Fibroblast of villous mesenchyme (primary cell): ENCODE measurements at regions not wholly inside any gene's neighbourhood (a gene's known extent, or its start where the extent isn't known, plus 50 kb on each side); places are given as distances from the start of the nearest gene placed in this dataset.
"Not testable (repeated sequence)": the region's sequence is repeated elsewhere in the genome, so short reads cannot be mapped to it uniquely, and the experiment has no call there.

Source experiments
- DNase-seq: peaks from one replicate; pipeline ENCODE4 v3.0.0-alpha.2; 2010; ENCODE audit warnings: low read depth
- H3K4me3 ChIP-seq: 2 replicates; pipeline ENCODE4 v1.5.1; 2011; ENCODE audit warnings: low read depth, mild to moderate bottlenecking, low read length
- TF ChIP-seq, protein P1 (sequence below): IDR thresholded peaks from 2 replicates; pipeline ENCODE4 v1.5.1; 2012; ENCODE audit warnings: low read depth, mild to moderate bottlenecking, low read length; ENCODE audit not compliant: insufficient read depth

DNA sequence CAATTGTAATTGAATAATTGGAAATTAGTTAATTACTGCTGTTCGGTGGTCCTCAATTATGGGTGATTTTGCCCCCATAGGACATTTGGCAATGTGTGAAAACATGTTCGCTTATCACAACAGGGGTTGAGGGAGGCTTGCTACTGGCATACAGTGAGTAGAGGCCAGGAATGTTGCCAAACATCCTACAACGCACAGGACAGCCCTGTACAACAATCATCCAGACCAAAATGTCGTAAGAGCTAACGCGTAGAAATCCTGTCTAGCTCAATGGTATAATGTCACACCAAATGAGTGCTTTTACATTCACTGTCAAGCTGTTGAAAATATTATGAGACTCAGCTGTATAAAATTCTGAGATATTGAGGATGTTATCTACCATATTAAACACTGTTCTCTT is 464.4 kb upstream of the TUSC1 start:
- TF ChIP-seq, protein P1, sequence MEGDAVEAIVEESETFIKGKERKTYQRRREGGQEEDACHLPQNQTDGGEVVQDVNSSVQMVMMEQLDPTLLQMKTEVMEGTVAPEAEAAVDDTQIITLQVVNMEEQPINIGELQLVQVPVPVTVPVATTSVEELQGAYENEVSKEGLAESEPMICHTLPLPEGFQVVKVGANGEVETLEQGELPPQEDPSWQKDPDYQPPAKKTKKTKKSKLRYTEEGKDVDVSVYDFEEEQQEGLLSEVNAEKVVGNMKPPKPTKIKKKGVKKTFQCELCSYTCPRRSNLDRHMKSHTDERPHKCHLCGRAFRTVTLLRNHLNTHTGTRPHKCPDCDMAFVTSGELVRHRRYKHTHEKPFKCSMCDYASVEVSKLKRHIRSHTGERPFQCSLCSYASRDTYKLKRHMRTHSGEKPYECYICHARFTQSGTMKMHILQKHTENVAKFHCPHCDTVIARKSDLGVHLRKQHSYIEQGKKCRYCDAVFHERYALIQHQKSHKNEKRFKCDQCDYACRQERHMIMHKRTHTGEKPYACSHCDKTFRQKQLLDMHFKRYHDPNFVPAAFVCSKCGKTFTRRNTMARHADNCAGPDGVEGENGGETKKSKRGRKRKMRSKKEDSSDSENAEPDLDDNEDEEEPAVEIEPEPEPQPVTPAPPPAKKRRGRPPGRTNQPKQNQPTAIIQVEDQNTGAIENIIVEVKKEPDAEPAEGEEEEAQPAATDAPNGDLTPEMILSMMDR = no peak

DNA sequence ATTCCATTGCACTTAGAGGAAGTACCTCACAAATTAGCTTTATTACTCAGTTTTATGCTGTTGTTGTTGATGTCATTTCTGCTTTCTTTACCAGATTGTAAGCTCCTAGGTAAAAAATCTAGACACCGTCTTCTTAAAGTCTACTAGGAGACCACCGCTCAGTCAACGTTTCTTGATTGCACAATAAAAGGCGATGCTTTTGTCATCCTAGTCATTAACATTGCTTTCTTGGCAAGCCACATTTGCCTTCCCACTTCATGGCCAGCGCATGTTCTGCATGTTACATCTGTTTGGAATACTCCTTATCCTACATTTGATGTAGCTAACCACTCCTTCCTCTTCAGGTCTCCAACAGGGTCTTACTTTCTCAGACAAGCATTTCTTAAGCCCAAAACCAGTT is 464.0 kb upstream of the TUSC1 start:
- TF ChIP-seq, protein P1 = no peak
- H3K4me3 ChIP-seq = no peak overlapping the region
- DNase-seq = no peak

More for the DNA sequence above, 464.4 kb upstream of the TUSC1 start:
- no peak overlapping the region for H3K4me3 ChIP-seq
- DNase-seq = no peak

DNA sequence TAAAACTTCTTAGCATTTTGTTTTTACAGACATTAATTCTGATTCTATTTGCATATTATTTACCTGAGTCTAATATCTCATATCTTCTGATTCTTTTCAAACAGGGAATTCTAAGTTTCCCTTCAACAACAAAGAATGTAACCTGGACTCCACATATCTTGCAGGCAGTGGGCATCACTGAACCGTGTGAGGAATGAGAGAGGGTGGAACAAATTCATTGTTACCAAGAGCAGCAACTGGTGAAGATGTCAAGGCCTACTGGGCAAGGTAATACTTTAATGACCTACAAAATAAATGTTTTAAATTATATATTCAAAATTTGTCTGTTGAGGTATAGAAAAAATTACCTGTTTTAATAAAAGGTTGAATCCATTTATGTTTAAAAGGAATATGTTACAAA is 455.3 kb upstream of the TUSC1 start:
- TF ChIP-seq, protein P1 = no peak
- DNase-seq = no peak
- H3K4me3 ChIP-seq = no peak overlapping the region

DNA sequence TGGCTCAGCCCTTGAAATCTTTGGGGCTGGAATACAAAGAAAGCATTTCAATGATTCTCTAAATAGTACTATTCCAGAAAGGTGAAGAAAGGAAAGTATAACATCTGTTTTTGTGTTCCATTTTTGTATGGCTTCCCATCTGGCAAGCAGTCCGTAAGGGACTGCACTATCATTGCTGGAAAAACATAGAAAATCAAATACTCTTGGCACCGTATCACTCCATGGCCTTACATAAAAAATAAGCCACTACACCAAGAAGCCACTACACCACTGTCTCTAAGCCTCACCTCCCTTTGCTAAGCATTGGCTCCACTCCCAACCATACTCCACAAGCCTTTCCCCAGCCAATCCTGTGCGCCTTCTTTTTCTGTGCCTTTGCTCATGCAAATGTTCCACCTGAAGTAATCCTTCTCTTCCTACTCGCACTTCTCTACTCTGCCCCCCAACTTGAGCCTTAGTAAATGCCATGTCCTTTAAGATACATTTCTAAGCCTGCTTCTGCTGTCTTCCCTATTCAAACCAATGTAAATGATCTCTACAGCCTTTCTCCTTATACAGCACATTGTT is 454.6 kb upstream of the TUSC1 start:
- TF ChIP-seq, protein P1 = no peak
- DNase-seq = no peak
- no peak overlapping the region for H3K4me3 ChIP-seq

DNA sequence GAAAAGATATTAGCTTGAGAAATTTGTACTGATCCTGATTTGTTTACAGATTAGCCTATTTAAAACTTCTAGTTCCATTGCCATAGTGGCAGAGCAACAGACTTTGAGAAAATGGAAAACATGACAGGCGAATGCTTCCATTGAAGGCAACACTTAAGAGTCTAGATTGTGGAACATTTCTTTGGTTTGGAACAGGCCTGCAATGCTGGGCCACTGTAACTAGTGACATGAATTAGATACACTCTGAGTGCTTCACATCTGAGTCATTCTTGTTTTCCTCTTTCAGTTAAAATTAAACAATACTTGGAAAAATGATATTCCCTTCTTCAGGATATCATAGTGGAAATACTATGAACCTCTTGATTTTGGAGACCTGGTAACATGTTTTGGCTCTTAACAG is 453.6 kb upstream of the TUSC1 start:
- TF ChIP-seq, protein P1 = no peak
- peak; percentile 32 for DNase-seq

DNA sequence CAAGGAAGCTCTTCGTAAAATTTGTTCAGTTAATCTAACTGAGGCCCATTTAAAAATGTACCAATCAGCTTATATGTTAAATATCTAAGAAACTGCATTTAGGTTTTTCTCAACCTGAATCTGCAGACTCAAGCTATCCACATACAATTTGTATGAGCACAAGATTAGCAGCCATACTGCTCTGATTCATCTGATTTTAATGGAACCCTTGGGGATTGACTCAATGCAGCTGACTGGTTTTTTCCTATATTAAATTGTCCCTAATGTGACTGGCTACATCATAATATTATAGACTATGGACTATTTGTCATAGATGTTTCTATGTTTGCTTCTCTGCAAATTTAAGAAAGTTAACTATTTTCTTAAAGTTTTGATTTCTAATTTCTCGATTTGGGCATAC is 451.0 kb upstream of the TUSC1 start:
- DNase-seq = no peak

More for the DNA sequence above, 453.6 kb upstream of the TUSC1 start:
- no peak overlapping the region for H3K4me3 ChIP-seq

DNA sequence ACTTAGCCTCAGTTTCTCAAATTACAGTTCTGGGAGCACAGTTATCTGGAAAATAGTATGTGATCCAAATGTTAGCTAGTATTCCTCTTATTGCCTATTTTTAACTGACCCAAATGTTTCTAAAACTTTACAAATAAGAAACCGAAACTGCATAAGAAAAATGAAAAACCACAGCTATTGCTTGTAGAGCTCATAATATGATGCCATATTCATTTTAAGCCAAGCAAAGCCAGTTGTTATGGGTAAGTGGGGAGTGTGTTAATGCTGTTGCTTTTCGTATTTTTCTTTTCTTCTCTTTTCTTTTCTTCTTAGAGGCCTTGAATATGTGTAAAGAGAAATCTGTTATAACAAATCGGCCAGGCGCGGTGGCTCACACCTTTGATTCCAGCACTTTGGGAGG is 447.4 kb upstream of the TUSC1 start:
- TF ChIP-seq, protein P1 = no peak
- DNase-seq = no peak
- H3K4me3 ChIP-seq = no peak overlapping the region

More for the DNA sequence above, 451.0 kb upstream of the TUSC1 start:
- H3K4me3 ChIP-seq = no peak overlapping the region
- TF ChIP-seq, protein P1 = no peak

DNA sequence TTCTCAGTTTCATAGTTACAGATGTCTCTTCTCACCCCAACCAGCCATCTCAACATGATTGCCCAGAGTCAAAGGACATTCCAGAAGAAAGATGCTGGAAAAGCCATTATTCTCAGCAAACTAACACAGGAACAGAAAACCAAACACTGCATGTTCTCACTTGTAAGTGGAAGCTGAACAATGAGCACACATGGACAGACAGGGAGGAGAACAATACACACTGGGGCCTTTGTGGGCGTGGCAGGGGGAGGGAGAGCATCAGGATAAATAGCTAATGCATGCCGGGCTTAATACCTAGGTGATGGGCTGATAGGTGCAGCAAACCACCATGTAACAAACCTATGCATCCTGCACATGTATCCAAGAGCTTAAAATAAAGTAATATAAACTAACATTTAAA is 437.8 kb upstream of the TUSC1 start:
- not testable (repeated sequence) for H3K4me3 ChIP-seq, DNase-seq
